IMR-90 (cell line): ENCODE measurements at regions not wholly inside any gene's neighbourhood (a gene's known extent, or its start where the extent isn't known, plus 50 kb on each side); places are given as distances from the start of the nearest gene placed in this dataset.

Source experiments
- ATAC-seq: fragments of 200-7000 bp; cut with Tn5 transposase; 2 replicates; pipeline ENCODE4 v1.9.1; 2020; ENCODE audit warnings: low read depth, mild to moderate bottlenecking, moderate library complexity
- BruUV-seq: library from RNA; stranded (reverse); fragments of 400-500 nt; replicated peaks from 2 replicates; lab custom pipeline; 2021; lab: Mats Ljungman, UMichigan
- CTCF ChIA-PET: fragments of 300-600 bp; formaldehyde crosslinking; extraction: SDS; loops from one replicate; lab custom pipeline; 2021; ENCODE audit warnings: antibody characterized with exemption; lab: Yijun Ruan, JAX
- POLR2A ChIA-PET: fragments of 300-600 bp; sonication (Branson Sonifier 250); formaldehyde crosslinking; loops from one replicate; lab custom pipeline; 2022; ENCODE audit warnings: antibody characterized with exemption; ENCODE audit not compliant: unreplicated experiment; lab: Charles Lee
- DNase-seq: peaks from one replicate; pipeline ENCODE4 v3.0.0; 2013
- H2AFZ ChIP-seq: replicated peaks from 2 replicates; pipeline ENCODE3; 2013; ENCODE audit warnings: low read length, mild to moderate bottlenecking; ENCODE audit not compliant: poor library complexity
- H2AK5ac ChIP-seq: 2 replicates; pipeline ENCODE4 v1.6.1; 2013; ENCODE audit warnings: low read depth, low read length, inconsistent platforms
- H2AK9ac ChIP-seq: replicated peaks from 2 replicates; pipeline ENCODE3; 2013; ENCODE audit warnings: mild to moderate bottlenecking, low read depth, low read length, moderate library complexity; ENCODE audit not compliant: poor library complexity
- H2BK120ac ChIP-seq: 2 replicates; pipeline ENCODE4 v1.6.1; 2013; ENCODE audit warnings: low read depth, low read length, inconsistent platforms
- H2BK15ac ChIP-seq: 3 replicates; pipeline ENCODE4 v1.6.1; 2013; ENCODE audit warnings: low read depth, low read length, inconsistent platforms
- H2BK20ac ChIP-seq: 2 replicates; pipeline ENCODE4 v1.6.1; 2013; ENCODE audit warnings: low read depth, mild to moderate bottlenecking, inconsistent platforms, low read length, moderate library complexity
- H2BK5ac ChIP-seq: 2 replicates; pipeline ENCODE4 v1.6.1; 2013; ENCODE audit warnings: mild to moderate bottlenecking, low read depth, low read length, inconsistent platforms; ENCODE audit not compliant: poor library complexity, severe bottlenecking
- H3K14ac ChIP-seq: replicated peaks from 2 replicates; pipeline ENCODE4 v1.6.1; 2013; ENCODE audit warnings: low read depth, low read length, inconsistent platforms
- H3K18ac ChIP-seq: 2 replicates; pipeline ENCODE4 v1.6.1; 2013; ENCODE audit warnings: low read depth, low read length, control low read depth
- H3K23ac ChIP-seq: 2 replicates; pipeline ENCODE4 v1.6.1; 2013; ENCODE audit warnings: low read depth, low read length, inconsistent platforms
- H3K27ac ChIP-seq: 2 replicates; pipeline ENCODE4 v1.5.1; 2013; ENCODE audit warnings: mild to moderate bottlenecking, control low read depth, low read length; ENCODE audit not compliant: insufficient read depth
- H3K27me3 ChIP-seq: 2 replicates; pipeline ENCODE4 v1.6.1; 2013; ENCODE audit warnings: low read length; ENCODE audit not compliant: control insufficient read depth, insufficient read depth
- H3K36me3 ChIP-seq: 2 replicates; pipeline ENCODE4 v1.6.1; 2013; ENCODE audit warnings: low read length, mixed read lengths; ENCODE audit not compliant: control insufficient read depth, insufficient read depth
- H3K4ac ChIP-seq: 2 replicates; pipeline ENCODE4 v1.6.1; 2013; ENCODE audit warnings: low read depth, low read length, inconsistent platforms
- H3K4me1 ChIP-seq: 2 replicates; pipeline ENCODE4 v1.6.1; 2013; ENCODE audit warnings: low read length, mixed read lengths; ENCODE audit not compliant: control insufficient read depth, insufficient read depth
- H3K4me2 ChIP-seq: 2 replicates; pipeline ENCODE4 v1.6.1; 2013; ENCODE audit warnings: low read depth, mild to moderate bottlenecking, control low read depth, low read length, moderate library complexity
- H3K4me3 ChIP-seq: 2 replicates; pipeline ENCODE4 v1.5.1; 2013; ENCODE audit warnings: low read depth, mild to moderate bottlenecking, control low read depth, low read length, moderate library complexity; ENCODE audit not compliant: insufficient read depth
- H3K56ac ChIP-seq: 2 replicates; pipeline ENCODE4 v1.6.1; 2013; ENCODE audit warnings: low read length, inconsistent platforms; ENCODE audit not compliant: insufficient read depth; ENCODE audit errors: extremely low read depth
- H3K79me1 ChIP-seq, 2 experiments: 2 replicates each; pipeline ENCODE4 v1.6.1; 2013; ENCODE audit warnings: low read length in 2 of 2, inconsistent platforms in 1 of 2, low read depth in 1 of 2
- H3K9ac ChIP-seq: 2 replicates; pipeline ENCODE4 v1.6.1; 2013; ENCODE audit warnings: low read depth, low read length, control low read depth
- H3K9me1 ChIP-seq: 2 replicates; pipeline ENCODE4 v1.6.1; 2013; ENCODE audit warnings: low read length, inconsistent platforms; ENCODE audit not compliant: insufficient read depth
- H3K9me3 ChIP-seq: 2 replicates; pipeline ENCODE4 v1.6.1; 2013; ENCODE audit warnings: low read length; ENCODE audit not compliant: control insufficient read depth, insufficient read depth
- H4K20me1 ChIP-seq: 2 replicates; pipeline ENCODE4 v1.6.1; 2013; ENCODE audit warnings: low read length, inconsistent platforms; ENCODE audit not compliant: insufficient read depth
- H4K5ac ChIP-seq: 2 replicates; pipeline ENCODE4 v1.6.1; 2013; ENCODE audit warnings: mild to moderate bottlenecking, low read depth, low read length, control low read depth
- H4K8ac ChIP-seq, 2 experiments: 2 replicates each; pipeline ENCODE4 v1.6.1; 2013; ENCODE audit warnings: low read depth in 2 of 2, low read length in 2 of 2, control low read depth in 1 of 2, inconsistent platforms in 1 of 2
- H4K91ac ChIP-seq: 2 replicates; pipeline ENCODE4 v1.6.1; 2013; ENCODE audit warnings: low read depth, low read length, inconsistent platforms; ENCODE audit not compliant: insufficient read depth
- BHLHE40 ChIP-seq: fragments of 150-350 bp; IDR thresholded peaks from 2 replicates; pipeline ENCODE4 v1.6.1; 2016; ENCODE audit warnings: mild to moderate bottlenecking, low read depth, low read length
- CEBPB ChIP-seq: IDR thresholded peaks from 2 replicates; pipeline ENCODE4 v1.6.1; 2012; ENCODE audit warnings: low read depth, low read length, improper control_type of control experiment
- CHD1 ChIP-seq: IDR thresholded peaks from 2 replicates; pipeline ENCODE4 v1.6.1; 2012; ENCODE audit warnings: low read depth, low read length, improper control_type of control experiment
- CTCF ChIP-seq: conservative IDR thresholded peaks from 2 replicates; pipeline ENCODE4 v1.5.1; 2012; ENCODE audit warnings: mild to moderate bottlenecking, low read depth, low read length, improper control_type of control experiment
- FOS ChIP-seq: fragments of 150-350 bp; IDR thresholded peaks from 2 replicates; pipeline ENCODE4 v1.6.1; 2016; ENCODE audit warnings: low read depth, low read length
- MAFK ChIP-seq: IDR thresholded peaks from 2 replicates; pipeline ENCODE4 v1.6.1; 2012; ENCODE audit warnings: low read depth, low read length, improper control_type of control experiment
- MAZ ChIP-seq: IDR thresholded peaks from 2 replicates; pipeline ENCODE4 v1.6.1; 2012; ENCODE audit warnings: low read depth, mild to moderate bottlenecking, low read length, improper control_type of control experiment, moderate library complexity, borderline replicate concordance
- MXI1 ChIP-seq: IDR thresholded peaks from 2 replicates; pipeline ENCODE4 v1.6.1; 2012; ENCODE audit warnings: low read depth, mild to moderate bottlenecking, low read length, moderate library complexity, borderline replicate concordance
- NFE2L2 ChIP-seq: fragments of 150-350 bp; IDR thresholded peaks from 2 replicates; pipeline ENCODE4 v1.6.1; 2016; ENCODE audit warnings: low read depth, mild to moderate bottlenecking, low read length
- POLR2A ChIP-seq: IDR thresholded peaks from 2 replicates; pipeline ENCODE4 v1.6.1; 2012; ENCODE audit warnings: mild to moderate bottlenecking, low read depth, low read length
- RAD21 ChIP-seq: IDR thresholded peaks from 2 replicates; pipeline ENCODE4 v1.6.1; 2012; ENCODE audit warnings: low read length, improper control_type of control experiment
- RCOR1 ChIP-seq: IDR thresholded peaks from 2 replicates; pipeline ENCODE4 v1.6.1; 2012; ENCODE audit warnings: mild to moderate bottlenecking, low read length, improper control_type of control experiment; ENCODE audit not compliant: insufficient replicate concordance
- RFX5 ChIP-seq: IDR thresholded peaks from 2 replicates; pipeline ENCODE4 v1.8.0; 2012; ENCODE audit warnings: low read depth, mild to moderate bottlenecking, low read length, moderate library complexity
- SMC3 ChIP-seq: fragments of 150-350 bp; IDR thresholded peaks from 2 replicates; pipeline ENCODE4 v1.6.1; 2016; ENCODE audit warnings: low read depth, mild to moderate bottlenecking, antibody characterized with exemption, low read length, moderate library complexity
- USF2 ChIP-seq: fragments of 150-350 bp; IDR thresholded peaks from 2 replicates; pipeline ENCODE4 v1.6.1; 2017; ENCODE audit warnings: mild to moderate bottlenecking, antibody characterized with exemption, low read length, low read depth
- WGBS, 2 experiments: methylation state at CpG; one replicate each; pipeline versions ENCODE4 v1.1.5 to v1.1.7; 2013; ENCODE audit warnings: missing lambda C conversion rate in 2 of 2; ENCODE audit not compliant: insufficient read length in 1 of 2; ENCODE audit errors: extremely low coverage in 2 of 2; 5-methylcytosine and 5-hydroxymethylcytosine counted together
- dilution Hi-C: fragments of 300-500 bp; cut with HindIII; formaldehyde crosslinking; loops from one replicate; pipeline ENCODE4 v1.14.3; 2018; ENCODE audit warnings: low sequenced_read_pairs; ENCODE audit not compliant: unreplicated experiment
- in situ Hi-C: fragments of 300-500 bp; cut with MboI; formaldehyde crosslinking; loops from 3 replicates; pipeline ENCODE4 v1.14.3; 2019; ENCODE audit warnings: low sequenced_read_pairs, inconsistent platforms, mixed read lengths
- intact Hi-C: fragments of 100-400 bp; cut with micrococcal nuclease; formaldehyde crosslinking; loops from 2 replicates; pipeline ENCODE4 v1.10.0; 2022
- TF ChIP-seq, protein P1 (sequence below): fragments of 150-350 bp; IDR thresholded peaks from 2 replicates; pipeline ENCODE4 v1.6.1; 2016; ENCODE audit warnings: low read depth, mild to moderate bottlenecking, low read length, moderate library complexity, borderline replicate concordance

GRCh38 chr4:18463987-18464559 is 442.5 kb upstream of the LCORL start:
- ATAC-seq, result no peak
- WGBS, 2 experiments, result 46% methylated on average over 4 of the region's 4 CpGs; no CpG with 5 or more reads in 1 of the 2 experiments
- Histone ChIP-seq H4K91ac (no peak overlapping the region), H3K36me3 (no peaks in the 10 kb centered on the region), H3K4me3 (no peak overlapping the region), H4K8ac (no peak overlapping the region), H3K18ac (no peak overlapping the region), H2BK20ac (no peak overlapping the region), H2BK15ac (no peak overlapping the region), H3K27ac (no peak overlapping the region), H2BK5ac (no peak overlapping the region), H3K56ac (no peak overlapping the region), H3K9me1 (no peaks in the 10 kb centered on the region), H3K4ac (no peak overlapping the region), H4K20me1 (no peaks in the 10 kb centered on the region), H2AK5ac (no peak overlapping the region), H2BK120ac (no peak overlapping the region), H3K23ac (no peak overlapping the region), H3K4me1 (no peaks in the 10 kb centered on the region), H3K9ac (no peak overlapping the region), H4K5ac (no peak overlapping the region), H3K14ac (no peak overlapping the region), H3K4me2 (no peak overlapping the region), H2AK9ac (no peak overlapping the region), H2AFZ (no peak overlapping the region), H3K9me3 (peaks cover 8% of the 10 kb centered on the region; the same call in 1 of the 2 replicates), H3K79me1 (no peaks in the 10 kb centered on the region), H3K27me3 (no peaks in the 10 kb centered on the region)
- TF ChIP-seq NFE2L2 (no peak), RFX5 (no peak), CTCF (no peak), CEBPB (no peak), CHD1 (no peak), MAZ (no peak), FOS (no peak), BHLHE40 (no peak), RAD21 (no peak), USF2 (no peak), MAFK (no peak), MXI1 (no peak), SMC3 (no peak), POLR2A (no peak), RCOR1 (no peak)
- TF ChIP-seq, protein P1, sequence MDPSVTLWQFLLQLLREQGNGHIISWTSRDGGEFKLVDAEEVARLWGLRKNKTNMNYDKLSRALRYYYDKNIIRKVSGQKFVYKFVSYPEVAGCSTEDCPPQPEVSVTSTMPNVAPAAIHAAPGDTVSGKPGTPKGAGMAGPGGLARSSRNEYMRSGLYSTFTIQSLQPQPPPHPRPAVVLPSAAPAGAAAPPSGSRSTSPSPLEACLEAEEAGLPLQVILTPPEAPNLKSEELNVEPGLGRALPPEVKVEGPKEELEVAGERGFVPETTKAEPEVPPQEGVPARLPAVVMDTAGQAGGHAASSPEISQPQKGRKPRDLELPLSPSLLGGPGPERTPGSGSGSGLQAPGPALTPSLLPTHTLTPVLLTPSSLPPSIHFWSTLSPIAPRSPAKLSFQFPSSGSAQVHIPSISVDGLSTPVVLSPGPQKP, result no peak
- dilution Hi-C loops, result no loop called here
- intact Hi-C loops, result loop anchor here (5.0 kb wide), 1 partner anchor 698 kb away; no protein-coding TSS in a partner anchor
- DNase-seq, result no peak
- no TSS peak for BruUV-seq
- POLR2A ChIA-PET, result no interaction called here
- in situ Hi-C loops, result no loop called here
- CTCF ChIA-PET, result no interaction called here
